Muscle of leg (tissue), 3 donors: ENCODE measurements at regions not wholly inside any gene's neighbourhood (a gene's known extent, or its start where the extent isn't known, plus 50 kb on each side); places are given as distances from the start of the nearest gene placed in this dataset.

ENCODE experiments used
- DNase-seq: peaks from one replicate; pipeline ENCODE4 v3.0.0; 2013
- H3K27ac ChIP-seq: one replicate; pipeline ENCODE4 v1.5.1; 2013; ENCODE audit warnings: mild to moderate bottlenecking, low read length, control low read depth
- H3K27me3 ChIP-seq: one replicate; pipeline ENCODE4 v1.6.1; 2013; ENCODE audit warnings: low read length; ENCODE audit not compliant: control insufficient read depth, insufficient read depth
- H3K36me3 ChIP-seq: one replicate; pipeline ENCODE4 v1.6.1; 2013; ENCODE audit warnings: low read length; ENCODE audit not compliant: control insufficient read depth, insufficient read depth
- H3K4me1 ChIP-seq: one replicate; pipeline ENCODE4 v1.6.1; 2013; ENCODE audit warnings: low read length; ENCODE audit not compliant: control insufficient read depth, insufficient read depth
- H3K4me3 ChIP-seq: one replicate; pipeline ENCODE4 v1.5.1; 2013; ENCODE audit warnings: low read length, control low read depth
- H3K9me3 ChIP-seq: replicated peaks from 2 replicates; pipeline ENCODE4 v1.6.1; 2013; ENCODE audit warnings: low read depth, low read length; ENCODE audit not compliant: control insufficient read depth
- WGBS: methylation state at CpG from one replicate; pipeline ENCODE4 v1.1.5; 2013; ENCODE audit warnings: missing lambda C conversion rate; ENCODE audit not compliant: insufficient coverage; 5-methylcytosine and 5-hydroxymethylcytosine counted together

- no peaks in the 10 kb centered on the region for H3K27me3 ChIP-seq
- 83% methylated on average over 1 of the region's 3 CpGs for WGBS
- peaks cover under 1% of the 10 kb centered on the region for H3K9me3 ChIP-seq
- H3K4me3 ChIP-seq, result no peak overlapping the region
- H3K4me1 ChIP-seq, result no peaks in the 10 kb centered on the region
- no peak for DNase-seq
- H3K36me3 ChIP-seq, result no peaks in the 10 kb centered on the region
- no peak overlapping the region for H3K27ac ChIP-seq
Measured at GRCh38 chr14:84108746-84109457, 1421.0 kb upstream of the FLRT2 start.

DNA sequence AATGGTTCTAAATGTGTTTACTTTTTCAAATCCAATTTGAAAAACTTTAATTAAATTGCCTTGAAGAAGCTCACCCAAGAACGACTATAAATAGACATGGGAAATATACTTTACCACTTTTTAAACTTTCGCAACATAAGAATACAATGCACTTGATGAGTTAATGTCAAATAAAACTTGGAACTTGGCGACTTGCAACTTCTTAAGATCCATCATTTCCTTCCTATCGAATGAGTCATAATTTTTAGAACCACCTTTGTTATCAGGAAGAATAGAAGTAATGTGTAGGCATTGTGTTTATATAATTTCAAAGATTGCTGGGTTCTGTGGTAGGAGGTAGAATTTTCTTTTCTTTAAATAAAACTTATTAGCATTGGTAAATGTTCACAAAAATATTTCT, 1417.4 kb upstream of the FLRT2 start:
- H3K36me3 ChIP-seq, result no peaks in the 10 kb centered on the region
- H3K27ac ChIP-seq, result no peak overlapping the region
- WGBS, result no CpG with 5 or more reads among the region's 4 CpGs
- no peaks in the 10 kb centered on the region for H3K4me1 ChIP-seq
- DNase-seq, result no peak
- H3K27me3 ChIP-seq, result no peaks in the 10 kb centered on the region
- no peaks in the 10 kb centered on the region for H3K9me3 ChIP-seq
- no peak overlapping the region for H3K4me3 ChIP-seq

DNA sequence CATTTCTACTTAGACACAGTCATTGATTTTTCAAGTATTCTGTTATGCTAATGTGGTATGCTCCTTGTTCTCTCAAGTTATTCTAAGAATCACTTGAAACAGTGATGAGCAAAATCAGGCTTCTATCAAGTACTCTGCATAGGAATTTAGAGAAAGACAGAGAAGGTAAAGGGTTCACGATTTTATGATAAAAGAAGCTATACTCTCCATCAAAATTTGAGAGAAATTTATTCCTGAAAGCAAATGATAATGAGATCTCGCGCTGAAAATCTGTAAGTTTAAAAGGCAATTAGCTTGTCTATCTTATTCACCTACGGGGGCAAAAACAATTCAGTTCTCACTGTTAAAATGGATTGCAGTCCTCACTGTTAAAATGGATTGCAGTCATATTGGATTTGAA, 1404.3 kb upstream of the FLRT2 start:
- no peaks in the 10 kb centered on the region for H3K36me3 ChIP-seq
- H3K9me3 ChIP-seq, result no peaks in the 10 kb centered on the region
- H3K4me1 ChIP-seq, result no peaks in the 10 kb centered on the region
- no peak for DNase-seq
- WGBS, result no CpG with 5 or more reads among the region's 4 CpGs
- H3K4me3 ChIP-seq, result no peak overlapping the region
- H3K27me3 ChIP-seq, result no peaks in the 10 kb centered on the region
- H3K27ac ChIP-seq, result no peak overlapping the region

- 100% methylated on average over 1 of the region's 3 CpGs for WGBS
- no peaks in the 10 kb centered on the region for H3K36me3 ChIP-seq
- H3K4me3 ChIP-seq, result no peak overlapping the region
- no peaks in the 10 kb centered on the region for H3K27me3 ChIP-seq
- no peaks in the 10 kb centered on the region for H3K9me3 ChIP-seq
- no peak for DNase-seq
- H3K27ac ChIP-seq, result no peak overlapping the region
- no peaks in the 10 kb centered on the region for H3K4me1 ChIP-seq
Measured at GRCh38 chr14:84127495-84127894, 1402.4 kb upstream of the FLRT2 start.

- H3K27ac ChIP-seq, result no peak overlapping the region
- DNase-seq, result no peak
- H3K27me3 ChIP-seq, result no peaks in the 10 kb centered on the region
- no CpG with 5 or more reads among the region's 3 CpGs for WGBS
- H3K4me3 ChIP-seq, result no peak overlapping the region
- no peaks in the 10 kb centered on the region for H3K4me1 ChIP-seq
- no peaks in the 10 kb centered on the region for H3K36me3 ChIP-seq
- H3K9me3 ChIP-seq, result no peaks in the 10 kb centered on the region
Measured at GRCh38 chr14:84128050-84128449, 1401.9 kb upstream of the FLRT2 start.

GRCh38 chr14:84129007-84129406, 1400.9 kb upstream of the FLRT2 start:
- Histone ChIP-seq H3K4me3 (no peak overlapping the region), H3K4me1 (no peaks in the 10 kb centered on the region), H3K27ac (no peak overlapping the region), H3K27me3 (no peaks in the 10 kb centered on the region), H3K36me3 (no peaks in the 10 kb centered on the region), H3K9me3 (no peaks in the 10 kb centered on the region)
- peak; percentile 57 for DNase-seq
- no CpG with 5 or more reads among the region's 5 CpGs for WGBS

DNA sequence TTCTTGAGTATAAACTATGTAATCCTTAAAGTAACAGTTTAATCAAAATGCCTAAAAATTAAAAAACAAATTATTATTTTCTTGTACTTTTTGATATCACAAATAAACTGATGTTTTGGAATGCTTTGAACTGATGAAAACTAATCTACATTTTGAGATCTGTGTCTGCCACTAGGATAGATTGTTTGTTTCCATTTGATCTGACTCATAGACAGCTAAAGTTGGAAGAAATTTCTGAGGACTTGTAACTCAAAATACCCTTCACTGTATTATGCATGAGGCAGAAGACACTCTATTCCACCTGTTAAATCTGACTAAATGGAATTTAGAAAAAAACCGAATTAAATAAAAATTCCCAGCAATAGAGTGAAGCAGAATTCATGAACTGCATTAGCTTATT, 1400.0 kb upstream of the FLRT2 start:
- H3K4me3 ChIP-seq, result no peak overlapping the region
- no peaks in the 10 kb centered on the region for H3K36me3 ChIP-seq
- no peaks in the 10 kb centered on the region for H3K4me1 ChIP-seq
- no peaks in the 10 kb centered on the region for H3K27me3 ChIP-seq
- no peak for DNase-seq
- H3K27ac ChIP-seq, result no peak overlapping the region
- no peaks in the 10 kb centered on the region for H3K9me3 ChIP-seq
- no CpG with 5 or more reads among the region's 1 CpG for WGBS

GRCh38 chr14:84131924-84132323, 1398.0 kb upstream of the FLRT2 start:
- H3K4me1 ChIP-seq, result no peaks in the 10 kb centered on the region
- DNase-seq, result no peak
- no peaks in the 10 kb centered on the region for H3K27me3 ChIP-seq

GRCh38 chr14:84144166-84144565, 1385.8 kb upstream of the FLRT2 start:
- no peaks in the 10 kb centered on the region for H3K9me3 ChIP-seq
- WGBS, result no CpG with 5 or more reads among the region's 2 CpGs
- H3K27ac ChIP-seq, result no peak overlapping the region
- DNase-seq, result peak; percentile 5
- no peaks in the 10 kb centered on the region for H3K4me1 ChIP-seq
- no peaks in the 10 kb centered on the region for H3K36me3 ChIP-seq
- no peaks in the 10 kb centered on the region for H3K27me3 ChIP-seq
- H3K4me3 ChIP-seq, result no peak overlapping the region

More at GRCh38 chr14:84131924-84132323, 1398.0 kb upstream of the FLRT2 start:
- Histone ChIP-seq H3K27ac (no peak overlapping the region), H3K4me3 (no peak overlapping the region), H3K36me3 (no peaks in the 10 kb centered on the region), H3K9me3 (no peaks in the 10 kb centered on the region)

DNA sequence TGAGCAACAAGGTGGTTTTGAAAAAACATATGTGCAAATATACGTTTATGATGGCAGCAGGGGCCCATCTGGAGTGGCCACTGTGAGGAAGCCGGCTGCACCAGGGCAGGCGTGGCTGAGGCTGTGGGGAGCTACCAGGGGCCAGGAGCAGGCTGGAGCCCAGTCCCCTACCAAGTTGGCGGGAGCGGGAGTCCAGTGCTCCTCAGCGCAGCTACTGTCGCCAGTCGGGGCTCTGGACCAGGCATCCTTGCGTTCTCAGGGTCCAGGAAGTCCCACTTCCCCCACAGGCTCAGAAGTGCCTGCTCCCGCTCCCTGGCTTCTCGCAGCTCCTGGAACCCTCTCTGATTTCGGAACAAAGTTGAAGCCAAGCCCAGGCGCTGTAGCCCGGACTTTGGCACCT, 1377.5 kb upstream of the FLRT2 start:
- Histone ChIP-seq H3K27me3 (no peaks in the 10 kb centered on the region), H3K4me3 (no peak overlapping the region), H3K4me1 (no peaks in the 10 kb centered on the region), H3K27ac (no peak overlapping the region), H3K36me3 (no peaks in the 10 kb centered on the region), H3K9me3 (no peaks in the 10 kb centered on the region)
- DNase-seq, result no peak
- 88% methylated on average over 10 of the region's 14 CpGs for WGBS

- DNase-seq, result peak; percentile 3
Measured at GRCh38 chr14:84162633-84163032, 1367.3 kb upstream of the FLRT2 start.

More at GRCh38 chr14:84162633-84163032, 1367.3 kb upstream of the FLRT2 start:
- H3K4me3 ChIP-seq, result no peak overlapping the region
- WGBS, result no CpG with 5 or more reads among the region's 2 CpGs
- no peak overlapping the region for H3K27ac ChIP-seq
- H3K9me3 ChIP-seq, result no peaks in the 10 kb centered on the region
- no peaks in the 10 kb centered on the region for H3K36me3 ChIP-seq
- H3K4me1 ChIP-seq, result no peaks in the 10 kb centered on the region
- no peaks in the 10 kb centered on the region for H3K27me3 ChIP-seq
